Activated naive CD4-positive, alpha-beta T cell treated with anti-CD3 and anti-CD28 coated beads, Interleukin-2, amount 50 U/mL, for 16 hours (primary cell): ENCODE measurements at regions not wholly inside any gene's neighbourhood (a gene's known extent, or its start where the extent isn't known, plus 50 kb on each side); places are given as distances from the start of the nearest gene placed in this dataset.

Source experiments
- DNase-seq: peaks from one replicate; pipeline ENCODE4 v3.0.0-alpha.2; 2020

DNA sequence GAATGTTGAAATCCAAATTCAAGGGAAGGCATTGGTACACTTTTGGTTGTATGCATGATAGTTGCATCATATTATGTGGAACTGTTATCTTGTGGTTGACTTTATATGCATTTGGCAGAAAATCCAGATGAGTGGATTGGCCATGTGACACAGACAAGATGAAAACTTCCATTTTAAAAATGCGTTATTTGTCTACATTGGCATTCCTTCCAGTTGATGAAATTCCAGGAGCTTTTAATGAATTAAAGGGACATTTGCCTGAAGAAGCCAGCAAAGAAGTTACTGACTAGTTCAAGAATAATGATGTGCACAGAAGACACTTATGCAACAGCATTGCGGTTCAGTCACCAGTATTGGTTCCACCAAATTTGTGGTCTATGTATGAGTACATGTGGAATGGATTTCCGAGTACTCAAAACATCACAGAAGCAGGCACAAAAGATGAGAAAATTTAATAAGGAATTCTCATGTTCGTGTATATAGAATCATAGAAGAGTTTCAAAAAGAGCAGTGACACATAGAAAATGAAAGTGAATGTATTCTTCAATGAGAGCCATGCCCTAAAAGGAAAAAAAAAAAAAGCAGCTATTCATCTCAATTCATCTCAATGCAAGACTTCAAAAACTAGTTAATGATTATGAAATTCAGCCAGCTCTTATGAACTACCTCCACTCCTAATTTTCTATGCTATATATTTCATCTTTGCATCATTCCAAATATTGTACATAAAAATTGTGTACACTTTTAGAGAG lies 232.1 kb downstream of the RBM43 start:
- no peak for DNase-seq

- DNase-seq = no peak
Observed at GRCh38 chr2:151028691-151029176, 232.9 kb downstream of the RBM43 start.

- no peak for DNase-seq
Observed at GRCh38 chr2:151027151-151027550, 234.5 kb downstream of the RBM43 start.

DNA sequence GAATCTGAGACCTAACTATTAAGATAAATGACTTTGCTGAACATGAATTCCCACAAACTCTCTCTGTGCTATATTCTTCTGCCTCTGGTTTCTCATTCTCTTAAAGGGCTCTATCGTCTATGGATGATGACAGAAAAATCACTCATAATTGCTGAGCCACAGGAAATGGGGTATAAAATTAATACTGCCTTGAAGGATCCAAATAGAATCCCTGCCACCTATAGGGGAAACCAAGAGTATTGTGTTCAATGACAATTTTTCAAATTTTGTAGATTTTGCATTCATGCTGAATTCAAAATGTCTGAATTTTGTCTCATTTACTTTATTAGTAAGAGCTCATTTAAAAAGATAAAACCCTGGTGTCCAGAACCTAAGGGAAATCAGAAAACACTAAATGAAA lies 235.8 kb downstream of the RBM43 start:
- no peak for DNase-seq

- no peak for DNase-seq
Observed at GRCh38 chr2:151024696-151025251, 236.9 kb downstream of the RBM43 start.

DNA sequence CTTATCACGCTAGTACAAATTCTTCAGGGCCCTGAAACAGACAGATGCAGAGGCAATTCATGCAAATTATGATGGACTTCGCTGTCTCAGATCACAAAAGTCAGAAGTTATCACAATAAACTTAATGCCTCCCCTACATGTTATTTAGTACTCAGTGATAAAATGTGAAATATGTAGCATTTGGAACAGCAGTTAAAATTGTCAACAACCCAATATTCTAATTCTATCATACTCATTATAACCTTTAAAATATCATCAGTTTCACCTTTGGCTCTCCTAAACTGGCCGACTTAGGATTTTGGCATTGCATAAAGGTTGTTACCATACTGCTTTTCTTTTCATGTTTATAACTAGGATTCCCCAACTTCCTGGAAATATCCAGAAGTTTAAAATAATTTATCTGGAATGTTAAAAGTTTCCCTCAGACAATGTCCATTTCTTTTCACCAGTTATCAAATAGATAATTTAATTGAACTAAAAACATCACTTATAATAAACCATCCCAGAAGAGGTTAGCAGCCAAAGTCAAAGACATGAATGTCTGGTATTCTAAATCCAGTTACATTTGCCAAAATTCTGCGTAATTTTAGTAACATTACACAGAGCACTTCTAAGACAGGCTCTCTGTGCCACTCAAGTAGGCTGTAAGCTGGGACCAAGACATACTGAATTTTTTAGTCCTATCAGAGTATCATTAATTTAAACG lies 239.8 kb downstream of the RBM43 start:
- DNase-seq = no peak

- no peak for DNase-seq
Observed at GRCh38 chr2:151020411-151020810, 241.3 kb downstream of the RBM43 start.

DNA sequence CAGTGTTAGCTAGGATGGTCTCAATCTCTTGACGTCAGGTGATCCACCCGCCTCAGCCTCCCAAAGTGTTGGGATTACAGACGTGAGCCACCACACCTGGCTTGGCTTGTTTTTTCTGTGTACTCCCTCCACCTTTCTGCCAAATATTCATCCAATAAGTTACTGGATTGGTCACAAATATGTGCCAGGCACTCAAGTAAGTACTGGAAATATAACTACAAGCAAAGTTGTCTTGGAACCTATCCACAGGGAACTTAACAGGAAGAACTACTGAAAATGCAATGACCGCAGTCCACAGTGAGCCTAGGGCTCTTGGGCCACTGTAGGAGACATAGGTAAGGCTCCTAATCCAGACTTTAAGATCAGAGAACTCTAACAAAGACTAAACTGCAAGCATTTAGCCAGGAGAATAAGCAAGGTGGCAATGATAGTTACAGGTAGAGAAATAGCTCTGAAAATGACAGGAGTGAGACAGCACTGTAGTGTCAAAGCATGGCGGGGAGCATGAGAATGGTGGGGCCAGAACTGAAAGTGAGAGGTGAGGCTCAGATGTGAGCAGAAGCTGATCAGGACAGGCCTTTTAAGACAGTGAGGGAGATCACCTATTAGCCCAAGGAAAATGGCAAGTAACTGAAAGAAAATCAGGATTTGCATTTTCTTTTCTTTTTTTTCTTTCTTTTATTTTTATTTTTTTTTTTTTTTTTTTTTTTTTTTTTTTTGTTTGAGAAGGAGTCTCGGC lies 252.1 kb downstream of the RBM43 start:
- DNase-seq = no peak

DNA sequence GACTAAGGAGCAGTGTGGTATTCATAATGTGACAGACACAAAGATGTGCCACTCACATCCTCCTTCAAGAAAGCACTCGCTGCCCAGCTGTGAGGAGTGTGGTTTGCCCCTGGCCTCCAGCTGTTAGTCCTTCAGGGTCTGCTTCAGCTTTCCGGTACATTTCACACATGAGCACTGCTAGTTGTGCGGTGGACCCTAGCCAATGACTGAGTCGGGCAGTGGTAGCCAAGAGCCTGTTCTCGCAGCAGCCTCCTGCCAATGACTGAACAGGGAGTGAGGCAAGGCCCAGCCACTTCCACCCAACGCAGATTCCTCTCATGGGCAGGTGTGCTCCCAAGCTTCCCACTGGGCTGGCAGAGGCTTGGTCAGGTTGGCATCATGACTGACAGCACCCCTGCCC lies 254.3 kb downstream of the RBM43 start:
- no peak for DNase-seq

DNA sequence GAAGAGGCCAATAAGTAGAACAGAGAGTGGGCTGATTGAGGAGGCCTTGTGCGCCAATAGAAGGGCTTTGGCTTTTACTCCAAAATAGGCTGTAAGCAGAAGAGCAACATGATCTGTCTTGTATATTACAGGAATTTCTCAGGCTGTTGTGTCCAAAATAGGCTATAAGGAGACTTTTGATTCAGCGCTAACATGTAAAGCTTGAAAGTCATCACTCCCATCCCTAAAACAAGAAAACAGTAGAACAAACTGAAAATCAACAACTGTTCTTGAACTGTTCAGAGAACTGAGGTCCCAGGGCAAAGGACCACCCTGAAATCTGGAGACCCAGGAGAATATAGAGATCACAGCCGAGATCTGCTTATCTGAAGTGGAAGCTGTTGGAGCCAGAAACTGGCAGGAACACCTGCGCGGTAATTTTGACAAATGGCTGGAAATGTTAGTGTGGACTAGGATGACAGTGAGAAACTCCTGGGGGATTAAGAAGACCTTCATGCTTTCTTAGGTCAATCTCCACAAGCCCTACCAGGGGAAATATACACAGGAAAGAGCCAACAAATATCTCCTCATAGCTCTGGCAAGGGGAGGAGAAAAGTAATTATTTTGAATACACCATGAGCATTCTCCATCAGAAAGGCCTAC lies 258.6 kb downstream of the RBM43 start:
- DNase-seq = no peak

- no peak for DNase-seq
Observed at GRCh38 chr2:150997702-150998440, 263.8 kb downstream of the RBM43 start.

DNA sequence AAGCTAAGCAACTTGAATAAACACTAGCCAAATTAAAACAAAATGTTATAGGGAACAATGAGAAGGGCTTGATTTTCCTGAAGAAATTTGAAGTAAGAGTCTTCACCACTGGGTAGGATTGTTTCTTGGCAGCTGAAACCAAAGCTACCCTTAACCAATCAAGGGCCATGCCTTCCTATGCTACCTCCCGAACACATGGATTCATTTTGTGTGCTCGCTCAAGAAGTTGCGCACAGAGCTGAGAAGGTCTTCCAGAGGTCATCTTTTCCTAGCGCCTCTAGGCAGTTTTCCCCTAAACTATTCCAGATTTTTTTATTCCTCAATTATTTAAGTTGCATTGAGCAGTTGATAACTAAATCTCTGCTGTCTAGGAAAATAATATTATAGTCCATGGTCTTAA lies 264.6 kb downstream of the RBM43 start:
- no peak for DNase-seq

GRCh38 chr2:150994076-150994475 lies 267.6 kb downstream of the RBM43 start:
- no peak for DNase-seq

- DNase-seq = no peak
Observed at GRCh38 chr2:150989969-150990368, 271.7 kb downstream of the RBM43 start.

DNA sequence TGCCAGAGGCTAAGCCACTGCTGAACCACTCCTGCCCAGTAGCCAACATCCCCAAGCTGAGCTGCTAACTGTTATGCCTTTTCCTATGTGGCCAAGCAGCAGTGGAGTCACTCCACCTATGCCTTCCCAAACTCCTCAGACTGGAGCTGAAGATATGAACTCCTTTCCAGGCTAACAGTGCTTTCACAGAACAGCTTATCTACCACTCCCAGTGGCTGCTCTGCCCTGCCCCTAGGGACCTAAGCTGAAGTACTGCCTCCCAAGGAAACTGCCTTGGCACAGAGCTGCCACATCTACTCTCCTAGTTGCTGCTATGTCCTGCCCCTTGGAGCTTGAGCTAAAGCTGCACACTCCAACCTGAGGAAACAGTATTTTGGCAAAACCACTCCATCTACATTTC lies 275.9 kb downstream of the RBM43 start:
- no peak for DNase-seq

GRCh38 chr2:150983314-150983897 lies 278.3 kb downstream of the RBM43 start:
- no peak for DNase-seq

DNA sequence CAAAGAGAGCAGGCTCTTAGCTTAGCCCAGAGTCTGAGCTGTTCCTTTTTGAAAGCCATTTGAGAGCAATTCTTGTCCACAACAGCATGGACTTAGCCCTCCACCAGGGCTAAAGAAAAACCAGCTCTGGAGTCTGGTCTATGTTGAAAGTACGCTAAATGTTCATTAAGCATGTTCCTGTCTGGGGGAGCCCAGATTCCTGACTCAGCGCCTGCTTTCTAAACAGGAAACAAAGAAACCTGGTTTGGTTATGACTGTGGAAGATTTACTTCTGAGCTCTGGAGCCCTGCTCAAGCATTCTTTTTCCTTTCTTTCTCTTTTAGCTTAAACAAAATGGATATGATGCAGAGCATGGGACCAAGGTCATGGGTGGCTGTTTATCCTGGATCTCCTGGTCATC lies 279.8 kb downstream of the RBM43 start:
- DNase-seq = no peak

- no peak for DNase-seq
Observed at GRCh38 chr2:150978053-150978452, 283.6 kb downstream of the RBM43 start.

- no peak for DNase-seq
Observed at GRCh38 chr2:150977296-150977695, 284.4 kb downstream of the RBM43 start.

GRCh38 chr2:150976604-150977003 lies 285.1 kb downstream of the RBM43 start:
- DNase-seq = no peak

DNA sequence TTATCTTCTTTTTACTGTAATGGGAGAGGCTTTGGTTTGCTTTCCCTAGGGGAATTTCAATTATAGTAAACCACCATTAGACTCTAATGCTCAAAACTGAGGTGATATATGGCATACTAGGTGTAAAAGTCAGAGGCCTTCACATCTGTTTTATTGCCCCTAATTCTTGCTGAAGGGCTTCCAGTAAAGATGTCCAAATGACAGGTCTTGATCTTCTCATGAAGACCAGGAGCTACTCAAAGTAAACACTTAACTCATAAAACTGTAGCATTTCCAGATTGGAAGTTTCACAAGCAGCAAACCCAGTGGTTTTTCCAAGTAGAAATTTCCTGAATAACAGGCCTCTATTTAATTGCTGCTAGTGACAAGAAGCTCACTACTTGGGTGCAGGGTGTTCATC lies 286.8 kb downstream of the RBM43 start:
- no peak for DNase-seq

- no peak for DNase-seq
Observed at GRCh38 chr2:150974234-150974633, 287.4 kb downstream of the RBM43 start.
